OCI-LY3 (cell line): ENCODE measurements at regions not wholly inside any gene's neighbourhood (a gene's known extent, or its start where the extent isn't known, plus 50 kb on each side); places are given as distances from the start of the nearest gene placed in this dataset.

Source experiments
- EZH2phosphoT487 ChIP-seq: fragments of 200-600 bp; shearing (Covaris generic); IDR thresholded peaks from 2 replicates; pipeline ENCODE4 v1.6.1; 2018; ENCODE audit warnings: antibody characterized with exemption, mixed run types, low read depth
- TF ChIP-seq, protein P1 (sequence below): fragments of 200-600, 300-600 bp; sonication (generic); IDR thresholded peaks from 2 replicates; pipeline ENCODE4 v1.5.1; 2014; ENCODE audit warnings: antibody characterized with exemption, low read length, low read depth

DNA sequence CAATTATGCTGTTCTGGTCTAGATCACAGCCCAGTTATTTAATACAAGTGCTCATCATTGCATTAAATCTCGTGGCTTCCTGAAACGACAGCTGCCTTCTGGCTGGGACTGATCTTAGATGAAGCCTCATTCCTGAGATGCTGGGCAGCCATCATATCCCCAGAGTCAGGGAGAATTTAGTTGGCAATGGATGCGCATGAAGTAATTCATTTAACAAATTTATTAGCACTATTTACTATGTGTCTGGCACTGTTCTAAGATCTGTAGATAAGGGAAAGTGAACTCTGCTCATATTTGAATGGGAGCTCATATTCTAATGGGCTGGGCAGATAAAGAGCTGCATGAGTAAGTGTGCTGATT is 244.7 kb downstream of the KCNS3 start:
- TF ChIP-seq, protein P1, sequence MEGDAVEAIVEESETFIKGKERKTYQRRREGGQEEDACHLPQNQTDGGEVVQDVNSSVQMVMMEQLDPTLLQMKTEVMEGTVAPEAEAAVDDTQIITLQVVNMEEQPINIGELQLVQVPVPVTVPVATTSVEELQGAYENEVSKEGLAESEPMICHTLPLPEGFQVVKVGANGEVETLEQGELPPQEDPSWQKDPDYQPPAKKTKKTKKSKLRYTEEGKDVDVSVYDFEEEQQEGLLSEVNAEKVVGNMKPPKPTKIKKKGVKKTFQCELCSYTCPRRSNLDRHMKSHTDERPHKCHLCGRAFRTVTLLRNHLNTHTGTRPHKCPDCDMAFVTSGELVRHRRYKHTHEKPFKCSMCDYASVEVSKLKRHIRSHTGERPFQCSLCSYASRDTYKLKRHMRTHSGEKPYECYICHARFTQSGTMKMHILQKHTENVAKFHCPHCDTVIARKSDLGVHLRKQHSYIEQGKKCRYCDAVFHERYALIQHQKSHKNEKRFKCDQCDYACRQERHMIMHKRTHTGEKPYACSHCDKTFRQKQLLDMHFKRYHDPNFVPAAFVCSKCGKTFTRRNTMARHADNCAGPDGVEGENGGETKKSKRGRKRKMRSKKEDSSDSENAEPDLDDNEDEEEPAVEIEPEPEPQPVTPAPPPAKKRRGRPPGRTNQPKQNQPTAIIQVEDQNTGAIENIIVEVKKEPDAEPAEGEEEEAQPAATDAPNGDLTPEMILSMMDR, result no peak
- TF ChIP-seq EZH2phosphoT487, result no peak
